ENCODE measurements at regions not wholly inside any gene's neighbourhood (a gene's known extent, or its start where the extent isn't known, plus 50 kb on each side); places are given as distances from the start of the nearest gene placed in this dataset.

- TF ChIP-seq CTCF (IDR thresholded peaks at IDR 0.05; ENCODE audit: control extremely low read depth, extremely low read depth): no peak
- H3K27ac ChIP-seq (ENCODE audit: low read depth in 1 of 2, low read length in 1 of 2): no peak overlapping the region
- H3K9ac ChIP-seq (ENCODE audit: insufficient read depth in 1 of 2, low read length in 2 of 2): no peak overlapping the region
- peak in 1 of 3 donors; percentile 4 for DNase-seq
- H3K4me1 ChIP-seq (ENCODE audit: control insufficient read depth in 5 of 5, insufficient read depth in 5 of 5, low read length in 5 of 5): peaks cover 0 to 6% (median 0%) of the 10 kb centered on the region in 5 donors
- H3K36me3 ChIP-seq (ENCODE audit: control insufficient read depth in 4 of 4, insufficient read depth in 4 of 4, low read length in 4 of 4): no peaks in the 10 kb centered on the region
- 77 to 78% methylated on average over 11 of the region's 11 CpGs for WGBS, 2 donors
- H3K9me3 ChIP-seq (ENCODE audit: control insufficient read depth in 4 of 4, insufficient read depth in 3 of 4, low read length in 3 of 4): peaks cover 0 to 2% (median 0%) of the 10 kb centered on the region in 4 donors
- H3K4me3 ChIP-seq: no peak overlapping the region
- ATAC-seq (ENCODE audit: insufficient read depth, low FRiP score): no peak
- H3K27me3 ChIP-seq (ENCODE audit: control insufficient read depth in 3 of 3, insufficient read depth in 3 of 3, low read length in 2 of 3): peaks cover 0 to 29% (median 0%) of the 10 kb centered on the region in 3 donors
Measured at GRCh38 chr6:170210651-170211403, 80.1 kb downstream of the DLL1 start.

GRCh38 chr6:170210026-170210390 is 80.9 kb downstream of the DLL1 start:
- Histone ChIP-seq H3K27ac (ENCODE audit: low read depth in 1 of 2, low read length in 1 of 2) (no peak overlapping the region), H3K9ac (ENCODE audit: insufficient read depth in 1 of 2, low read length in 2 of 2) (no peak overlapping the region), H3K4me3 (no peak overlapping the region), H3K36me3 (ENCODE audit: control insufficient read depth in 4 of 4, insufficient read depth in 4 of 4, low read length in 4 of 4) (no peaks in the 10 kb centered on the region), H3K9me3 (ENCODE audit: control insufficient read depth in 4 of 4, insufficient read depth in 3 of 4, low read length in 3 of 4) (peaks cover 0 to 2% (median 0%) of the 10 kb centered on the region in 4 donors), H3K4me1 (ENCODE audit: control insufficient read depth in 5 of 5, insufficient read depth in 5 of 5, low read length in 5 of 5) (peaks cover 0 to 6% (median 0%) of the 10 kb centered on the region in 5 donors), H3K27me3 (ENCODE audit: control insufficient read depth in 3 of 3, insufficient read depth in 3 of 3, low read length in 2 of 3) (peaks cover 0 to 30% (median 0%) of the 10 kb centered on the region in 3 donors)
- no peak for TF ChIP-seq CTCF (IDR thresholded peaks at IDR 0.05; ENCODE audit: control extremely low read depth, extremely low read depth)
- 69 to 84% methylated on average over 20 of the region's 20 CpGs for WGBS, 2 donors
- peak in 1 of 3 donors; percentile 5 for DNase-seq
- no peak for ATAC-seq (ENCODE audit: insufficient read depth, low FRiP score)

- H3K9me3 ChIP-seq (ENCODE audit: control insufficient read depth in 4 of 4, insufficient read depth in 3 of 4, low read length in 3 of 4): peaks cover 0 to 2% (median 0%) of the 10 kb centered on the region in 4 donors
- H3K9ac ChIP-seq (ENCODE audit: insufficient read depth in 1 of 2, low read length in 2 of 2): no peak overlapping the region
- DNase-seq (peak in 1 of 3 donors; percentile 9), ATAC-seq (ENCODE audit: insufficient read depth, low FRiP score) (no peak)
- no peaks in the 10 kb centered on the region for H3K36me3 ChIP-seq (ENCODE audit: control insufficient read depth in 4 of 4, insufficient read depth in 4 of 4, low read length in 4 of 4)
- H3K4me1 ChIP-seq (ENCODE audit: control insufficient read depth in 5 of 5, insufficient read depth in 5 of 5, low read length in 5 of 5): peaks cover 0 to 6% (median 0%) of the 10 kb centered on the region in 5 donors
- no peak overlapping the region for H3K4me3 ChIP-seq
- 85 to 92% methylated on average over 22 of the region's 22 CpGs for WGBS, 2 donors
- TF ChIP-seq CTCF (IDR thresholded peaks at IDR 0.05; ENCODE audit: control extremely low read depth, extremely low read depth): no peak
- peaks cover 0 to 33% (median 0%) of the 10 kb centered on the region in 3 donors for H3K27me3 ChIP-seq (ENCODE audit: control insufficient read depth in 3 of 3, insufficient read depth in 3 of 3, low read length in 2 of 3)
- no peak overlapping the region for H3K27ac ChIP-seq (ENCODE audit: low read depth in 1 of 2, low read length in 1 of 2)
Measured at GRCh38 chr6:170209354-170210025, 81.4 kb downstream of the DLL1 start.

Measured in lung (tissue), 11 donors.